AG04450 (cell line): ENCODE measurements at regions not wholly inside any gene's neighbourhood (a gene's known extent, or its start where the extent isn't known, plus 50 kb on each side); places are given as distances from the start of the nearest gene placed in this dataset.

Experiments
- CTCF ChIA-PET: fragments of 300-600, 350-600 bp; formaldehyde crosslinking; extraction: SDS; loops from one replicate; lab custom pipeline; 2022; ENCODE audit warnings: antibody characterized with exemption, inconsistent platforms; lab: Charles Lee
- POLR2A ChIA-PET: fragments of 350-600 bp; formaldehyde crosslinking; extraction: SDS; loops from one replicate; lab custom pipeline; 2021; ENCODE audit warnings: antibody characterized with exemption, inconsistent platforms; lab: Yijun Ruan, JAX
- DNase-seq: peaks from one replicate; pipeline ENCODE4 v3.0.0-alpha.2; 2011; ENCODE audit warnings: low read depth, low spot score
- H3K27ac ChIP-seq: one replicate; pipeline ENCODE4 v1.5.1; 2012; ENCODE audit warnings: low read depth, low read length, control low read depth
- H3K27me3 ChIP-seq: one replicate; pipeline ENCODE4 v1.6.0; 2012; ENCODE audit warnings: low read length; ENCODE audit not compliant: control insufficient read depth, insufficient read depth
- H3K4me3 ChIP-seq: 2 replicates; pipeline ENCODE4 v1.5.1; 2011; ENCODE audit warnings: mild to moderate bottlenecking, low read depth, low read length, control low read depth
- H3K9me3 ChIP-seq: 2 replicates; pipeline ENCODE4 v1.5.1; 2012; ENCODE audit warnings: low read length; ENCODE audit not compliant: control insufficient read depth, insufficient read depth
- CTCF ChIP-seq: IDR thresholded peaks from 2 replicates; pipeline ENCODE4 v1.5.1; 2011; ENCODE audit warnings: low read depth, low read length, control low read depth, inconsistent platforms

GRCh38 chrX:4936315-4936714, 1222.9 kb upstream of the PRKX start:
- no peak overlapping the region for H3K27ac ChIP-seq
- H3K9me3 ChIP-seq, result no peaks in the 10 kb centered on the region
- H3K4me3 ChIP-seq, result no peak overlapping the region
- ChIA-PET CTCF (no interaction called here), POLR2A (no interaction called here)
- TF ChIP-seq CTCF, result no peak
- H3K27me3 ChIP-seq, result no peaks in the 10 kb centered on the region
- no peak for DNase-seq

- CTCF ChIA-PET, result no interaction called here
- no peaks in the 10 kb centered on the region for H3K9me3 ChIP-seq
- TF ChIP-seq CTCF, result no peak
- POLR2A ChIA-PET, result no interaction called here
- no peak overlapping the region for H3K4me3 ChIP-seq
- no peaks in the 10 kb centered on the region for H3K27me3 ChIP-seq
- no peak overlapping the region for H3K27ac ChIP-seq
- DNase-seq, result no peak
Observed at GRCh38 chrX:4935846-4936245, 1222.4 kb upstream of the PRKX start.

GRCh38 chrX:4935401-4935800, 1222.0 kb upstream of the PRKX start:
- POLR2A ChIA-PET, result no interaction called here
- TF ChIP-seq CTCF, result no peak
- CTCF ChIA-PET, result no interaction called here
- Histone ChIP-seq H3K9me3 (no peaks in the 10 kb centered on the region), H3K27me3 (no peaks in the 10 kb centered on the region), H3K4me3 (no peak overlapping the region), H3K27ac (no peak overlapping the region)
- DNase-seq, result no peak

- no peak overlapping the region for H3K4me3 ChIP-seq
- no peaks in the 10 kb centered on the region for H3K27me3 ChIP-seq
- ChIA-PET CTCF (no interaction called here), POLR2A (no interaction called here)
- no peak overlapping the region for H3K27ac ChIP-seq
- no peaks in the 10 kb centered on the region for H3K9me3 ChIP-seq
- DNase-seq, result no peak
- no peak for TF ChIP-seq CTCF
Observed at GRCh38 chrX:4932790-4933189, 1219.3 kb upstream of the PRKX start.

- no peak overlapping the region for H3K4me3 ChIP-seq
- POLR2A ChIA-PET, result no interaction called here
- no peaks in the 10 kb centered on the region for H3K27me3 ChIP-seq
- no peak for DNase-seq
- no peak overlapping the region for H3K27ac ChIP-seq
- no peaks in the 10 kb centered on the region for H3K9me3 ChIP-seq
- CTCF ChIA-PET, result no interaction called here
- no peak for TF ChIP-seq CTCF
Observed at GRCh38 chrX:4930426-4930825, 1217.0 kb upstream of the PRKX start.
